Calu3 (cell line): ENCODE measurements at regions not wholly inside any gene's neighbourhood (a gene's known extent, or its start where the extent isn't known, plus 50 kb on each side); places are given as distances from the start of the nearest gene placed in this dataset.

Experiments
- BruUV-seq: library from RNA; stranded (reverse); fragments of 400-500 nt; replicated peaks from 2 replicates; lab custom pipeline; 2021; lab: Mats Ljungman, UMichigan
- CTCF ChIA-PET: fragments of 300-600 bp; sonication (Branson Sonifier 250); formaldehyde crosslinking; loops from one replicate; lab custom pipeline; 2022; ENCODE audit warnings: antibody characterized with exemption; lab: Charles Lee
- DNase-seq: peaks from one replicate; pipeline ENCODE4 v3.0.0; 2022
- H3K27ac Mint-ChIP-seq: one replicate; pipeline ENCODE4 v1.8.0; 2022; ENCODE audit warnings: mixed read lengths; ENCODE audit not compliant: unreplicated experiment
- H3K27me3 Mint-ChIP-seq: one replicate; pipeline ENCODE4 v1.8.0; 2022; ENCODE audit warnings: mixed read lengths; ENCODE audit not compliant: unreplicated experiment
- H3K36me3 Mint-ChIP-seq: one replicate; pipeline ENCODE4 v1.8.0; 2022; ENCODE audit warnings: mild to moderate bottlenecking, moderate library complexity, mixed read lengths; ENCODE audit not compliant: insufficient read depth, unreplicated experiment
- H3K4me1 Mint-ChIP-seq: one replicate; pipeline ENCODE4 v1.8.0; 2022; ENCODE audit warnings: mild to moderate bottlenecking, low read depth, mixed read lengths; ENCODE audit not compliant: unreplicated experiment
- H3K4me3 Mint-ChIP-seq: one replicate; pipeline ENCODE4 v1.8.0; 2022; ENCODE audit warnings: mild to moderate bottlenecking, low read depth, moderate library complexity, mixed read lengths; ENCODE audit not compliant: unreplicated experiment
- H3K9me3 Mint-ChIP-seq: one replicate; pipeline ENCODE4 v1.8.0; 2022; ENCODE audit warnings: low read depth, mixed read lengths; ENCODE audit not compliant: unreplicated experiment
- intact Hi-C: fragments of 100-400 bp; cut with micrococcal nuclease; formaldehyde crosslinking; loops from one replicate; pipeline ENCODE4 v1.10.0; 2022; ENCODE audit not compliant: unreplicated experiment
- TF ChIP-seq, protein P1 (sequence below): fragments of 200-600 bp; IDR thresholded peaks from one replicate; pipeline ENCODE4 v1.8.0; 2022; ENCODE audit warnings: antibody characterized with exemption; ENCODE audit not compliant: unreplicated experiment

DNA sequence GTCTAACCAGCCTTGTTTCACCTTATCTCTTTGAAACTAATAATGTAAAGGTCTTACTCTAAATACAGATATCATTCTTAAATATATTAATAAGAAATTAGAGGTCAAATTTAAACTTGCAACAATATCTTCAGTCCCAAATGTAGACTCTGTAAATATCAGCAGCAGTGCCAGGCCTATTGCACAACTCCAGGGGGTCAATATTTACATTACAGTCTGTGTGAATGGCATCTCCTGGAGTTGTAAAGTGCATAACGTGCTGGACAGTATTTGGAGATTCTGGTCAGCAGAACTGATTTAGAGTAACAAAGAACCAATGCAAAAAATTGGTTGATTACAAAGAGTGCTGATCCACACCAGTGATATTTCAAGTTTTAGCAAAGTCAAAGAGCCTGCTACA is 1225.9 kb downstream of the PCDH19 start:
- intact Hi-C loops, result no loop called here
- H3K36me3 Mint-ChIP-seq, result no peaks in the 10 kb centered on the region
- H3K27ac Mint-ChIP-seq, result no peak overlapping the region
- DNase-seq, result no peak
- BruUV-seq, result no TSS peak
- TF ChIP-seq, protein P1, sequence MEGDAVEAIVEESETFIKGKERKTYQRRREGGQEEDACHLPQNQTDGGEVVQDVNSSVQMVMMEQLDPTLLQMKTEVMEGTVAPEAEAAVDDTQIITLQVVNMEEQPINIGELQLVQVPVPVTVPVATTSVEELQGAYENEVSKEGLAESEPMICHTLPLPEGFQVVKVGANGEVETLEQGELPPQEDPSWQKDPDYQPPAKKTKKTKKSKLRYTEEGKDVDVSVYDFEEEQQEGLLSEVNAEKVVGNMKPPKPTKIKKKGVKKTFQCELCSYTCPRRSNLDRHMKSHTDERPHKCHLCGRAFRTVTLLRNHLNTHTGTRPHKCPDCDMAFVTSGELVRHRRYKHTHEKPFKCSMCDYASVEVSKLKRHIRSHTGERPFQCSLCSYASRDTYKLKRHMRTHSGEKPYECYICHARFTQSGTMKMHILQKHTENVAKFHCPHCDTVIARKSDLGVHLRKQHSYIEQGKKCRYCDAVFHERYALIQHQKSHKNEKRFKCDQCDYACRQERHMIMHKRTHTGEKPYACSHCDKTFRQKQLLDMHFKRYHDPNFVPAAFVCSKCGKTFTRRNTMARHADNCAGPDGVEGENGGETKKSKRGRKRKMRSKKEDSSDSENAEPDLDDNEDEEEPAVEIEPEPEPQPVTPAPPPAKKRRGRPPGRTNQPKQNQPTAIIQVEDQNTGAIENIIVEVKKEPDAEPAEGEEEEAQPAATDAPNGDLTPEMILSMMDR, result no peak
- no peaks in the 10 kb centered on the region for H3K9me3 Mint-ChIP-seq
- H3K4me3 Mint-ChIP-seq, result no peak overlapping the region
- CTCF ChIA-PET, result no interaction called here
- H3K27me3 Mint-ChIP-seq, result no peaks in the 10 kb centered on the region
- H3K4me1 Mint-ChIP-seq, result no peaks in the 10 kb centered on the region

DNA sequence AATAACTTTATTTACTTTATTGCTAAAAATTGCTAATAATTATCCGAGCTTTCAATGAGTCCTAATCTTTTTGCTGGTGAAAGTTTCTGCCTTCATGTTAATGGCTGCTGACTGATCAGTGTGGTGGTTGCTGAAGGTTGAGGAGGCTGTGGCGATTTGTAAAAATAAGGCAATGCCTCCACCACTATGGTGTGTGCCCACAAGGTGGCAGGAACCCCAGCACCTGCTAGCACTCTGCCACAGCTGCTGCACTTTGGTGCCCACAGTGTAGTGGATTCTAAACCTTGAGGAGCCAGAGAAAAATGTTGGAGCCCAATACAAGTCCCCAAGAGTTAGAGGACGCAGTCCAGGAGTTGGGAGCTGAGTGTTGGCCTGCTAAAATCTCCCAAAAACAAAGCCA is 1237.1 kb downstream of the PCDH19 start:
- DNase-seq, result no peak
- Mint-ChIP-seq H3K4me1 (no peaks in the 10 kb centered on the region), H3K27ac (no peak overlapping the region), H3K4me3 (no peak overlapping the region), H3K27me3 (no peaks in the 10 kb centered on the region), H3K9me3 (peaks cover 11% of the 10 kb centered on the region), H3K36me3 (no peaks in the 10 kb centered on the region)
- TF ChIP-seq, protein P1, result no peak
- intact Hi-C loops, result no loop called here
- BruUV-seq, result no TSS peak
- CTCF ChIA-PET, result no interaction called here

DNA sequence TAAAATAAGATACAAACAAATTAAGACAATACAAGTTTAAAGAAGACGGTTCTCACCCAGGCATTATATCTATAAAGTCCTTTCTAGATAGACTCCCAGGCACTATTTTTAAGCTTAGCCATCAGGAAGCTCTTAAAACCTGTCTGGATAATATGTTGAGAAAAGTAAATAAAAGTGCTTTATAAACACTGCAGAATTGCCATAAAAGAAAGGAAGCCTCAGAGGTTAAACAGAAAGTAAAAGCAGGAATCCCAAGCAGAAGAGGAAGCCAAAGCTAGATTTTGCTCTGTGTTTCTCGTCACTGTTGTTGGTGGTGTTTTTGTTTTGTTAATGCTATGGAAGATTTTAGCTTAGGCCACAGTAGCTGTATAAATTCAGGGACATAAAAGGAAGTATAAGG is 1267.3 kb downstream of the PCDH19 start:
- BruUV-seq, result no TSS peak
- no peak overlapping the region for H3K4me3 Mint-ChIP-seq
- CTCF ChIA-PET, result no interaction called here
- TF ChIP-seq, protein P1, result no peak
- intact Hi-C loops, result no loop called here
- H3K4me1 Mint-ChIP-seq, result no peaks in the 10 kb centered on the region
- peaks cover 6% of the 10 kb centered on the region for H3K9me3 Mint-ChIP-seq
- no peaks in the 10 kb centered on the region for H3K36me3 Mint-ChIP-seq
- no peaks in the 10 kb centered on the region for H3K27me3 Mint-ChIP-seq
- no peak overlapping the region for H3K27ac Mint-ChIP-seq
- no peak for DNase-seq

DNA sequence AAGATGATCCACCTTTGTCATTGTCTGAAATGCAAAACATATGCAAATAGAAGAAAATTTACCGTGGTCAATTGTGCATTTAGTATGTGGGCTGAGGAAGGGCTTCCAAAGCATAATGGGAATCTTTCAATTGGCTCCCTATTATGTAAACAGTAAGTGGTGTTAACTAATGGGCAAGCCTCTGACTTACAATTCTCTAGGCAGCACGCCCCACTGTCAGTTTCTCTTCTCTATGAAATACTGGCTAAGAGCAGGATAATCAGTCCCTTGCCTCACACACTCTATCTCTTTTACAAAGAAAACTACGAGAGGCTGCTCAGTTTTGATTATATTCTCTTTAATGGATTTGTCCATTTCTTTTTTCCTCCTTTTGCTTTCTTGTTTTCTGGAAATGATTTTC is 1272.6 kb downstream of the PCDH19 start:
- Mint-ChIP-seq H3K27me3 (no peaks in the 10 kb centered on the region), H3K36me3 (no peaks in the 10 kb centered on the region), H3K4me1 (no peaks in the 10 kb centered on the region), H3K4me3 (no peak overlapping the region), H3K9me3 (peaks cover 6% of the 10 kb centered on the region), H3K27ac (no peak overlapping the region)
- TF ChIP-seq, protein P1, result no peak
- CTCF ChIA-PET, result no interaction called here
- no TSS peak for BruUV-seq
- intact Hi-C loops, result no loop called here
- no peak for DNase-seq
